ENCODE measurements at regions not wholly inside any gene's neighbourhood (a gene's known extent, or its start where the extent isn't known, plus 50 kb on each side); places are given as distances from the start of the nearest gene placed in this dataset.

- TF ChIP-seq JUND (IDR thresholded peaks at IDR 0.05; ENCODE audit: borderline replicate concordance, low read depth, low read length) (no peak), JUND (tag; IDR thresholded peaks at IDR 0.05; ENCODE audit: borderline replicate concordance, low read depth, low read length) (no peak), ATF1 (CRISPR knock-in tag; IDR thresholded peaks at IDR 0.05) (no peak), ATF1 (tag; IDR thresholded peaks at IDR 0.05) (no peak), ZFX (CRISPR knock-in tag; IDR thresholded peaks at IDR 0.05) (no peak), CBFA2T3 (IDR thresholded peaks at IDR 0.05) (no peak), SRSF9 (IDR thresholded peaks at IDR 0.05; ENCODE audit: borderline replicate concordance, low read depth, low read length) (no peak), PTRF (tag; IDR thresholded peaks at IDR 0.05) (no peak), POLR2AphosphoS5 (IDR thresholded peaks at IDR 0.05; ENCODE audit: control insufficient read depth, insufficient read depth, low read depth, low read length) (no peak), NR2C2 (CRISPR knock-in tag; IDR thresholded peaks at IDR 0.05) (no peak), NR2C2 (tag; IDR thresholded peaks at IDR 0.05) (no peak), EP300 (IDR thresholded peaks at IDR 0.05; ENCODE audit: low read length) (no peak)
Measured at GRCh38 chr15:66935688-66936087, 129.7 kb upstream of the SMAD3 start.
